ENCODE measurements at regions not wholly inside any gene's neighbourhood (a gene's known extent, or its start where the extent isn't known, plus 50 kb on each side); places are given as distances from the start of the nearest gene placed in this dataset.

- DNase-seq = no peak
These were observed 194.9 kb upstream of the TNRC6C start for GRCh38 chr17:77763575-77763974.

GRCh38 chr17:77765292-77765691 is 193.2 kb upstream of the TNRC6C start:
- no peak for DNase-seq

GRCh38 chr17:77767148-77767547 is 191.4 kb upstream of the TNRC6C start:
- no peak for DNase-seq

DNA sequence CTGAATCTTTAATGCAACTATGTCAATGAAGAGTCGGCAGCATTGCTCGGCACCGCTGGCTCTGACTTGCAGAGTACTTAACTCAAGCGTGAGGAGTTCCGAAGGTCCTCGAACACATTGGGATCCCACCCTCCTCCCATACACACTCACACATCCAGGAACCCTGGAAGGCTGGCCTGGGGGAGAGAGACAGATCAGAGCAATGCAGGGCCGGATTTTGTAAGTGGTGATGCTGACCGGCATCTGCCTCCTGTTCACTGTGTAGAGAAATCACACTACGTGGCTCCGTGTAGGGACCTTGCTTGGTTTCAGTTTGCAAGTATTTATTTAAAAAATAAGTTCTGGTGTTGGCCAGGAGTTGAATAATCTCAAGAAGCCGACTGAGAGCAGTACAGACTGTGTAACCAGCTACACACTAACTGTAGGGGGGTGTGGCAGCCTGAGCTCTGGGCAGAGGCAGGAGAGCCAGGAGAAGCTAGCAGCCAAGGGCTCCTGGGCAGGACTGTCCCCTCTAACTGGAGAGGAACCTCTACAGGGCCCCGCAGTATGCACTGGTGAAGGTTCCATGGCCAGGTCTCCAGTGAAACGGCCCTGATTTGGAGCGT is 190.2 kb upstream of the TNRC6C start:
- DNase-seq = no peak

GRCh38 chr17:77769215-77769614 is 189.3 kb upstream of the TNRC6C start:
- no peak for DNase-seq

DNA sequence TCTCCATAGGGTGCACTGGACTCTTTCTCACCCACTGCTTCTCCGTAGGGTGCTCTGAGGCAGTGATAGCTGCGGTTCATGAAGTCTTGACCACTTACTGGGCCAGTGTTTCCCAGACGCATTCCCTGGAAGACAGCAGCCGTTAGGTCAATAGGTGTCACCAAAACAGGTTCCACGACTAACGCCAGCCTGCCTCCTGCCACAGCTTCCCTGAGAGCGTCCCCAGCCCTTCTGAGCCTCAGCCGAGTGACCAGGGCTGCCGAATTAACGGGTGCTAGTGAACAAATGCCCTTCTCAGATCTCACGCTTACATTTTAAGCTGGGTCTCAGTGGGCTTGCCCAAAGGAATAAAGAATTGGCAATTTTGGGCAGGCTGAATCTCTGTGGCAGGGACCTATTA is 188.7 kb upstream of the TNRC6C start:
- no peak for DNase-seq

DNA sequence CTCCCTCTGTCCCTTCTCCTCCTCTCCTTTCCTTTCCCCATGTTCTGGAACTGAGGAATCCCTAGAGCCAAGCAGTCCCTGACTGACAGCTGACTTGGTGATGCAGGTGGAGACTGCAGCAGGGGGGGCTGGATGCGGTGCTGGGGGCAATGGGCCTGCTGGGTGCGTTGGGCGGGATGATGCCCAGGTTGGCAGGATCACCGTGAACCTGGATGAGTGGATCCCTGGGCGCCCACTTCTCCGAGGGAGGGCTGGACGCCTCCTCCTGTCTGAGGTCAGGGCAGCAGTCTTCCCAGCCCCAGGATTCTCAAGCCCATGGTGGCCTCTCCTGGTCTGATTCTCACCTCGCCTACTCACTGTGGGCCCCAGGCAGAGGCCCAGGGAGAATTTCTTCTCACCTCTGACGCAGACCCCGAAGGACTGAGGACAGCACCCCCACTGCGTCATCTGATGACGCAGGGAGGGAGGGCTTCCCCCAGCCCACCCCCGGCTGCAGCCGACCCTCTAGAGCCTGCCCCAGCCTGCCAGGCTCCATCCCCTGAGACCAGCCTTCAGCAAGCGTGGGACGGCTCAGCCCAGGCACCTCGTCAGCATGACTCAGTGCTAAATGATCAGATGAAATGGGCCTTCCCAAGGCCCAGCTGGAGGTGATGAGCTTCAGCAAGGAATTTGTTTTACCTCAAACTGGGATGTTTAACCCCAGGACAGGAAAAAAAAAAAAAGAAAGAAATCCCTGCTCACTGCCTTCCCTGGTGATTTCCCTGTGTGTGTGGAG is 188.0 kb upstream of the TNRC6C start:
- DNase-seq = no peak

- DNase-seq = no peak
These were observed 187.4 kb upstream of the TNRC6C start for GRCh38 chr17:77771145-77771544.

- DNase-seq = no peak
These were observed 186.9 kb upstream of the TNRC6C start for GRCh38 chr17:77771587-77771986.

DNA sequence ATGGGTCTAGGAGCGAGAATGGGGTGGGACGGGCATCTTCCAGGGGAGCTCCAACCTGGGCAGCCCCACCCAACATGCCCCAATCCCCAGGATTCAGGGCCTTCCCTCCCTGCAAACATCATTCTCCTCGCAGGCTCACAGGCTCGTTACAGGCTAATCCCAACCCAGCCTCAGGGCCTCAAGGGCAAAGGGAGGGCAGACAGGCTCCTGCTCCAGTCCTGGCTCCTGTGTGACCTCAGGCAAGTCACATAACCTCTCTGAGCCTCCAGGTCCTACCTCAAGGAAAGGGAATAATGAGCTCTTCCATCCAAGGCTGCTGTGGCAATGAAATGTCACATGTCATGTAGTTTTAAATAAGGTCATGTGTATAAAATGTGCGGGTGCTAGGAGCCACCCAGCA is 186.5 kb upstream of the TNRC6C start:
- DNase-seq = no peak

DNA sequence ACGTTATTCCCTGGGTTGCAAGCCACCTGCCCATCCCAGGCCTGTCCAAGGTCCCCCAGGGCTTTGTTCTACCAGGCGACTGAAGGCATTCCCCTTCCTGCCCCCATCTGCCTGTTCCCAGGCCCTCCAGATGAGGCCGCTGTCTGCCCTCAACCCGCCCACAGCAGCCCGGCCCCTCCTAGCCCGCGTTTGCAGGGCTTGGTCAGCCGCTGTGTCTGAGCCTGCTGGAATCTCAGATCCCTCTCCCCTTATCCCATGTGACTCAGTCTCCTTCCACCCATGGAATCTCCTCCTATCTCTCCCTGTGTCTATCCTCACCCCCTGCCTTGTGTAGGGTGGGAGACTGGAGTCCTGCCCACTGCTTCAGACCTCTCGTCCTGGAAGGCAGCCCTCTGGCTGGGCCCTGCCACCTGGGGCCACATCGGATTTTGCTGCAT is 186.0 kb upstream of the TNRC6C start:
- DNase-seq = peak; percentile 57

GRCh38 chr17:77772899-77773358 is 185.6 kb upstream of the TNRC6C start:
- no peak for DNase-seq

GRCh38 chr17:77774182-77774581 is 184.3 kb upstream of the TNRC6C start:
- no peak for DNase-seq

GRCh38 chr17:77778636-77779489 is 179.6 kb upstream of the TNRC6C start:
- no peak for DNase-seq

GRCh38 chr17:77779711-77780539 is 178.6 kb upstream of the TNRC6C start:
- DNase-seq = no peak

DNA sequence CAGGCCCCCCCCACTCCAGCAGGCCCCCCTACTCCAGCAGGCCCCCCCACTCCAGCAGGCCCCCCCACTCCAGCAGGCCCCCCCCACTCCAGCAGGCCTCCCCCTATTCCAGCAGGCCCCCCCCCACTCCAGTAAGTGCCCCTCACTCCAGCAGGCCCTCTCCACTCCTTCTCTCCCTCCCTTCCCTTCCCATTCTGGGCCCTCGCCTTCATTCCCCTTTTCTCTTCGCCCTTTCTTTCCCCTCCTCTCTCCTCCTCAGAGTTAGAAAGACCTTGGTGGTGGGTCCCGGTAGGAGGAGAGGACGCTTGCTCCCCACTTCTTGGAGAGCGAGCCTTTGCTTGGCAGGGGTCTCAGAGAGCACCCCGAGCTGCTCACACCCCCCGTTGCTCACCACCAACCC is 177.0 kb upstream of the TNRC6C start:
- no peak for DNase-seq

- no peak for DNase-seq
These were observed 176.3 kb upstream of the TNRC6C start for GRCh38 chr17:77782201-77782600.

- DNase-seq = no peak
These were observed 175.9 kb upstream of the TNRC6C start for GRCh38 chr17:77782611-77783010.

DNA sequence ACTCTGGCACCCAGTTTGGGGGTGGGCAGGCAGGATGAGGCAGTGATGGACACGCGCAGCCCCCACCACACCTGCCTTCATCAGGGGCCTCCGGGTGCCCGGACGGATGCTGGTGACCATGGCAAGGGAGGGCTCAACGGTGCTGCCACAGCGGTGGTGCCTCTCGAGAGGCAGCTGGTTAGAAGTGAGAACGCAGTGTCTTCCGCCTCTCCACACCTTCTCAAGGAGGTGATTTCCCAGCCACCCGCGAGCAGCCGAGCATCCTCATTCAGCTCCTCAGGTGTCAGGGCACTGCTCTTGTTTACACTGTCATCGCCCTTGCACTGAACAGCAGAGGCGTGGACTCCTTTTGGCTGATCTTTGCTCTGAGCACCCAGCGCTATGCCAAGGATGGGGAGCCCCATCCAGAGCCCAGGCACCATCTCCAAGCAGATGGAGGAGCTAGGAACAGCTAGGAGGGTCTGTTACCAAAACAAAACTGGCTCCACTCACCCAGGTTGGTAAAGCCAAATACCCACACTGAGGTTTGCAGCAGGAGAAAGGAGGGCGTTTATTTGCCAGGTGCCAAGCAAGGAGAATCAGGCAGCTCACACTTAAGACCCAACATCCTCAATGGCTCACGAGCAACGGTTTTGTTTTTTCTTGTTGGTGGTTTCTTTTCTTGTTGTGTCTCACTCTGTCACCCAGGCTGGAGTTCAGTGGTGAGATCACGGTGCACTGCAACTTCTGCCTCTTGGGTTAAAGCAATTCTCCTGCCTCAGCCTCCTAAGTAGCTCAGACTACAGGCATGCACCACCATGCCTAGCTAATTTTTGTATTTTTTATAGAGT is 174.3 kb upstream of the TNRC6C start:
- DNase-seq = no peak

DNA sequence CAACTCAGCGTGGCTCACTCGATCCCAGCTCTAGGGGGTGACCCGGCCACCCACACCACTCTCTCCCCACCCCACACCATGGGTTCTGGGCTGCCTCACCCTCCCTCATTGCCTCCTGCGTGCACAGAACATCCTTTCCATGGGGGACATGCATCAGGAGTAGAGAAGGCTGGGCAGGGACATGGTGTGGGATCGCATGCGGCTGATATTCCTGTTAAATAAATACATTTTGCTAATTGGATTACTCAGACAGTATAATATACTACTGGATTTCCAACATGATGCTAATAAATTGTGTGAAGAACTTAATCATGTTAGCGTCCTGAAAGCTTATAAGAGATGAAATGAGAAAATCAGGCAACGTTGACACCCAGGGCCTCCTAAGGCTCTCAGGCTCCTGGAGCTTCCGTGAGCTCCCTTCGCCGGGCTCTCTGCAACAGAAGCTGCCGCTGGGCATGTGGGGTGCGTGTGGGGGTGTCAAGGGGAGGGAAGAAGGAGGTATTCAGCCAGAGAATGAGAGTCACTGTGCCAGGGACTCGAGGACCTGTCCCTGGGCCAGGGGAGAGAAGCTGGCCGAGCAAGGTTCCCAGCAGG is 173.1 kb upstream of the TNRC6C start:
- DNase-seq = no peak

GRCh38 chr17:77786090-77786489 is 172.4 kb upstream of the TNRC6C start:
- DNase-seq = no peak
